ENCODE measurements at regions not wholly inside any gene's neighbourhood (a gene's known extent, or its start where the extent isn't known, plus 50 kb on each side); places are given as distances from the start of the nearest gene placed in this dataset.

DNA sequence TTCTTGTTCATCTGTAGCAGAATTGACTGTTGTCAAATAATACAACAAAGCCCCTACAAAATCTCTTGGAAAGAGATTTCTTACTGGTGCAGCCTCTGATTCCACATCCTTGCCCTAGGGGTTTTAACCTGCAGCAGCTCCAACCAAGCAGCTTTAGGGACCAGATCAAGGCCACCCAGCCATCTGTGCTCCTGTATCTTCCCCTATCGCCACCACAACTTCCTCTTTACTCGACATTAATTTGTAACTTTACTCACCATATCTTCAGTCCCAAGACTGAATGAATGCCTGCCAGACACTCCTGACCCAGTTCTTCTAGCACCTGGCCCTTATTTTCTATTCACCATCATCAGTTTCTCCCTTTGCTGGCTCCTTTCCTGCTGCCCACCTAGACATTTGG is 156.6 kb upstream of the IL12A start:
- Histone ChIP-seq H3K27me3 (ENCODE audit: insufficient read depth) (no peaks in the 10 kb centered on the region), H2AFZ (no peak overlapping the region), H3K4me1 (ENCODE audit: insufficient read depth) (no peaks in the 10 kb centered on the region), H4K20me1 (replicated peaks; ENCODE audit: insufficient read depth) (no peaks in the 10 kb centered on the region), H3K79me2 (replicated peaks; ENCODE audit: insufficient read depth) (0 out of 2 replicates have a peak, but pooled peaks cover 5% of the 10 kb centered on the region), H3K27ac (ENCODE audit: low read depth) (no peak overlapping the region), H3K36me3 (ENCODE audit: insufficient read depth) (no peaks in the 10 kb centered on the region), H3F3A (replicated peaks; ENCODE audit: low read depth) (no peaks in the 10 kb centered on the region), H3K4me2 (no peak overlapping the region), H3K4me3 (no peak overlapping the region), H3K9me2 (ENCODE audit: insufficient read depth) (no peaks in the 10 kb centered on the region)
- H3K9me3 Mint-ChIP-seq = no peaks in the 10 kb centered on the region
- H3K4me3 Mint-ChIP-seq = no peak overlapping the region
- DNase-seq (ENCODE audit: low spot score) (no peak), ATAC-seq (no peak)
- H3K36me3 Mint-ChIP-seq (ENCODE audit: low read depth) = no peaks in the 10 kb centered on the region
- no peaks in the 10 kb centered on the region for H3K27me3 Mint-ChIP-seq (ENCODE audit: insufficient read depth, low read depth, poor library complexity)
- no peaks in the 10 kb centered on the region for H3K4me1 Mint-ChIP-seq
- no peak overlapping the region for H3K27ac Mint-ChIP-seq
- TF ChIP-seq, protein P1, sequence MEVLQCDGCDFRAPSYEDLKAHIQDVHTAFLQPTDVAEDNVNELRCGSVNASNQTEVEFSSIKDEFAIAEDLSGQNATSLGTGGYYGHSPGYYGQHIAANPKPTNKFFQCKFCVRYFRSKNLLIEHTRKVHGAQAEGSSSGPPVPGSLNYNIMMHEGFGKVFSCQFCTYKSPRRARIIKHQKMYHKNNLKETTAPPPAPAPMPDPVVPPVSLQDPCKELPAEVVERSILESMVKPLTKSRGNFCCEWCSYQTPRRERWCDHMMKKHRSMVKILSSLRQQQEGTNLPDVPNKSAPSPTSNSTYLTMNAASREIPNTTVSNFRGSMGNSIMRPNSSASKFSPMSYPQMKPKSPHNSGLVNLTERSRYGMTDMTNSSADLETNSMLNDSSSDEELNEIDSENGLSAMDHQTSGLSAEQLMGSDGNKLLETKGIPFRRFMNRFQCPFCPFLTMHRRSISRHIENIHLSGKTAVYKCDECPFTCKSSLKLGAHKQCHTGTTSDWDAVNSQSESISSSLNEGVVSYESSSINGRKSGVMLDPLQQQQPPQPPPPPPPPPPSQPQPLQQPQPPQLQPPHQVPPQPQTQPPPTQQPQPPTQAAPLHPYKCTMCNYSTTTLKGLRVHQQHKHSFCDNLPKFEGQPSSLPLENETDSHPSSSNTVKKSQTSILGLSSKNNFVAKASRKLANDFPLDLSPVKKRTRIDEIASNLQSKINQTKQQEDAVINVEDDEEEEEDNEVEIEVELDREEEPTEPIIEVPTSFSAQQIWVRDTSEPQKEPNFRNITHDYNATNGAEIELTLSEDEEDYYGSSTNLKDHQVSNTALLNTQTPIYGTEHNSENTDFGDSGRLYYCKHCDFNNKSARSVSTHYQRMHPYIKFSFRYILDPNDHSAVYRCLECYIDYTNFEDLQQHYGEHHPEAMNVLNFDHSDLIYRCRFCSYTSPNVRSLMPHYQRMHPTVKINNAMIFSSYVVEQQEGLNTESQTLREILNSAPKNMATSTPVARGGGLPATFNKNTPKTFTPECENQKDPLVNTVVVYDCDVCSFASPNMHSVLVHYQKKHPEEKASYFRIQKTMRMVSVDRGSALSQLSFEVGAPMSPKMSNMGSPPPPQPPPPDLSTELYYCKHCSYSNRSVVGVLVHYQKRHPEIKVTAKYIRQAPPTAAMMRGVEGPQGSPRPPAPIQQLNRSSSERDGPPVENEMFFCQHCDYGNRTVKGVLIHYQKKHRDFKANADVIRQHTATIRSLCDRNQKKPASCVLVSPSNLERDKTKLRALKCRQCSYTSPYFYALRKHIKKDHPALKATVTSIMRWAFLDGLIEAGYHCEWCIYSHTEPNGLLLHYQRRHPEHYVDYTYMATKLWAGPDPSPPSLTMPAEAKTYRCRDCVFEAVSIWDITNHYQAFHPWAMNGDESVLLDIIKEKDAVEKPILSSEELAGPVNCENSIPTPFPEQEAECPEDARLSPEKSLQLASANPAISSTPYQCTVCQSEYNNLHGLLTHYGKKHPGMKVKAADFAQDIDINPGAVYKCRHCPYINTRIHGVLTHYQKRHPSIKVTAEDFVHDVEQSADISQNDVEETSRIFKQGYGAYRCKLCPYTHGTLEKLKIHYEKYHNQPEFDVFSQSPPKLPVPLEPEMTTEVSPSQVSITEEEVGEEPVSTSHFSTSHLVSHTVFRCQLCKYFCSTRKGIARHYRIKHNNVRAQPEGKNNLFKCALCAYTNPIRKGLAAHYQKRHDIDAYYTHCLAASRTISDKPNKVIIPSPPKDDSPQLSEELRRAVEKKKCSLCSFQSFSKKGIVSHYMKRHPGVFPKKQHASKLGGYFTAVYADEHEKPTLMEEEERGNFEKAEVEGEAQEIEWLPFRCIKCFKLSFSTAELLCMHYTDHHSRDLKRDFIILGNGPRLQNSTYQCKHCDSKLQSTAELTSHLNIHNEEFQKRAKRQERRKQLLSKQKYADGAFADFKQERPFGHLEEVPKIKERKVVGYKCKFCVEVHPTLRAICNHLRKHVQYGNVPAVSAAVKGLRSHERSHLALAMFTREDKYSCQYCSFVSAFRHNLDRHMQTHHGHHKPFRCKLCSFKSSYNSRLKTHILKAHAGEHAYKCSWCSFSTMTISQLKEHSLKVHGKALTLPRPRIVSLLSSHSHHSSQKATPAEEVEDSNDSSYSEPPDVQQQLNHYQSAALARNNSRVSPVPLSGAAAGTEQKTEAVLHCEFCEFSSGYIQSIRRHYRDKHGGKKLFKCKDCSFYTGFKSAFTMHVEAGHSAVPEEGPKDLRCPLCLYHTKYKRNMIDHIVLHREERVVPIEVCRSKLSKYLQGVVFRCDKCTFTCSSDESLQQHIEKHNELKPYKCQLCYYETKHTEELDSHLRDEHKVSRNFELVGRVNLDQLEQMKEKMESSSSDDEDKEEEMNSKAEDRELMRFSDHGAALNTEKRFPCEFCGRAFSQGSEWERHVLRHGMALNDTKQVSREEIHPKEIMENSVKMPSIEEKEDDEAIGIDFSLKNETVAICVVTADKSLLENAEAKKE (CRISPR knock-in tag; IDR thresholded peaks at IDR 0.05) = no peak
- TF ChIP-seq STAT1 (IDR thresholded peaks at IDR 0.05; ENCODE audit: unreplicated experiment) (no peak), CREB1 (CRISPR knock-in tag; IDR thresholded peaks at IDR 0.05; ENCODE audit: low read depth) (no peak), EZH2phosphoT487 (IDR thresholded peaks at IDR 0.05; ENCODE audit: unreplicated experiment) (no peak), JUNB (IDR thresholded peaks at IDR 0.05; ENCODE audit: unreplicated experiment) (no peak), EZH2 (IDR thresholded peaks at IDR 0.05; ENCODE audit: low read depth, unreplicated experiment) (no peak), ZNF114 (CRISPR knock-in tag; IDR thresholded peaks at IDR 0.05) (no peak), POLR2AphosphoS5 (IDR thresholded peaks at IDR 0.05; ENCODE audit: low read depth) (no peak)
- TF ChIP-seq, protein P2, sequence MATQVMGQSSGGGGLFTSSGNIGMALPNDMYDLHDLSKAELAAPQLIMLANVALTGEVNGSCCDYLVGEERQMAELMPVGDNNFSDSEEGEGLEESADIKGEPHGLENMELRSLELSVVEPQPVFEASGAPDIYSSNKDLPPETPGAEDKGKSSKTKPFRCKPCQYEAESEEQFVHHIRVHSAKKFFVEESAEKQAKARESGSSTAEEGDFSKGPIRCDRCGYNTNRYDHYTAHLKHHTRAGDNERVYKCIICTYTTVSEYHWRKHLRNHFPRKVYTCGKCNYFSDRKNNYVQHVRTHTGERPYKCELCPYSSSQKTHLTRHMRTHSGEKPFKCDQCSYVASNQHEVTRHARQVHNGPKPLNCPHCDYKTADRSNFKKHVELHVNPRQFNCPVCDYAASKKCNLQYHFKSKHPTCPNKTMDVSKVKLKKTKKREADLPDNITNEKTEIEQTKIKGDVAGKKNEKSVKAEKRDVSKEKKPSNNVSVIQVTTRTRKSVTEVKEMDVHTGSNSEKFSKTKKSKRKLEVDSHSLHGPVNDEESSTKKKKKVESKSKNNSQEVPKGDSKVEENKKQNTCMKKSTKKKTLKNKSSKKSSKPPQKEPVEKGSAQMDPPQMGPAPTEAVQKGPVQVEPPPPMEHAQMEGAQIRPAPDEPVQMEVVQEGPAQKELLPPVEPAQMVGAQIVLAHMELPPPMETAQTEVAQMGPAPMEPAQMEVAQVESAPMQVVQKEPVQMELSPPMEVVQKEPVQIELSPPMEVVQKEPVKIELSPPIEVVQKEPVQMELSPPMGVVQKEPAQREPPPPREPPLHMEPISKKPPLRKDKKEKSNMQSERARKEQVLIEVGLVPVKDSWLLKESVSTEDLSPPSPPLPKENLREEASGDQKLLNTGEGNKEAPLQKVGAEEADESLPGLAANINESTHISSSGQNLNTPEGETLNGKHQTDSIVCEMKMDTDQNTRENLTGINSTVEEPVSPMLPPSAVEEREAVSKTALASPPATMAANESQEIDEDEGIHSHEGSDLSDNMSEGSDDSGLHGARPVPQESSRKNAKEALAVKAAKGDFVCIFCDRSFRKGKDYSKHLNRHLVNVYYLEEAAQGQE (IDR thresholded peaks at IDR 0.05; ENCODE audit: unreplicated experiment) = no peak
